HG03432 (cell line): ENCODE measurements at regions not wholly inside any gene's neighbourhood (a gene's known extent, or its start where the extent isn't known, plus 50 kb on each side); places are given as distances from the start of the nearest gene placed in this dataset.

Experiments
- ATAC-seq: cut with Tn5 transposase; IDR thresholded peaks from one replicate; pipeline ENCODE4 v1.9.1; 2021; ENCODE audit warnings: mild to moderate bottlenecking, moderate library complexity; ENCODE audit not compliant: unreplicated experiment

- ATAC-seq: no peak
Measured at GRCh38 chr10:36141856-36142560, 499.9 kb upstream of the FZD8 start.

DNA sequence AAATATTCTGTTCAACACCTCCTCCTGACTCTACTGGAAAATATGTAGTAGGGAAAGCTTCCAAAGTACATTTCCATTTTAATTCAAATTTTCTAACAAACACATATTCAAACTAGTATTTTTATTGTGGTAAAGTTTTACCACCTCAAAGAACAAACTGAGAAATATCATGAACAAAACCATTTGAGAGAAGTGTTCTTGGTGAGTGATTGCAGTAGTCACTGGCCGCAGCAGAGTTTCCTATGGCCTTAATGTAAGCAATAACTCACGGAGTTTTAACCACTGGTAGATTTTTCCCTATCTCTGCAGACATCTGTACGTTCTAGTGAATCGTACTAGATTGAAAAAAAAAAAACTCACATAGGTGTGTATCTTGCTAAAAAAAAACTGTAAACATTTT, 487.0 kb upstream of the FZD8 start:
- ATAC-seq: no peak

DNA sequence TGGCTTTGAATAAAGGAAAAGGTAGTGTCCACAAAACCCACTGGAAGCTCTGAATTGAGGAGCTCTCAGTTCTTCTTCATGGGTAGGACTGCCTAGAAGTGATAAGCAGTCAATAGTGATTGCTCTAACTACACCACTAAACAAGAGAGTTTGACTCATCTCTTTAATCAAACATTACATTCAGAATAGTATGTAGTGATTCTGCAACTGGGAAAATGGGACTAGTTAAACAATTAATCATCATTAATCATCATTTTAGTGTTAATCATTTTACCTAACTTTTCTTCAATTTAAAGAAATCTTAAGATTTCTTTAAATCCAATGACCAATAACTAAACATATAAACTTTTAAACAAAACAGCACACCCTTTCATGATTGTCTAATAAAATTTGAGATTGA, 484.0 kb upstream of the FZD8 start:
- no peak for ATAC-seq

GRCh38 chr10:36119455-36119854, 477.4 kb upstream of the FZD8 start:
- ATAC-seq: no peak

GRCh38 chr10:36118314-36118713, 476.2 kb upstream of the FZD8 start:
- ATAC-seq: no peak

DNA sequence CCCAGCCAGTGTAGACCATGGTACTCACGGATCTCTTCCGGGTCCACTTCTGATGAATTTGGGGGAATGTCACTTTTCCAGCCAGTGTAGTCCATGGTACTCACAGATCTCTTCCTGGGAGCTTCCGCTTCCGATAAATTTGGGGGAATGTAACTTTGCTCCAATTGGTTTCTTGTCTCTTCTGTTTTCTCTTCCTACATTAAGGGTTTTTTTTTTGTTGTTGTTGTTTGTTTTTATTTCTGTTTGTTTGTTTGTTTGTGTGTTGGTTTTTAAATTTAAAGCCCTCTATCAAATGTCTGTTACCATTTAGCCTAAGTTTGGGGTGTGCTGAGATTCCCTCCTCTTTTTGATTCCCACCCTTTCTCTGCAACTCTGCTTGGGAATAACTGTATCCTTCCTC, 475.8 kb upstream of the FZD8 start:
- ATAC-seq: no peak

DNA sequence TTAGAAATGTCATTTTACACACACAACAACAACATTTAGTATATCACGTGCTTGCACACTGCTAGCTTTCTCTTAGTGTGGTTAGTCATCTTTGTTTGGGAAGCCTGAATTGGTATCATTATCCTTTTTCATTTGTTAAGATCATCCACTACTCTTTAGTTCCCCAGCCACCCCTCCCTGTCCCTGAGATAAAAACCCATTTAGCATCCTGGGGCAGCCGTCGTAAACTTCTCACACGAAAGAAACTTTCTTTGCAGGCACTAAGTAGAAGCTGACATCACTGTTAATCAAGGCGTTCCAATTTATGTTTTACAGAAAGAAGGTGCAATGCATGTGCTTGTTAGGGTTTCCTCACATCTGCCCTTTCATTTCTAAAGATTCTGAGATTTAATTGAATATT, 475.1 kb upstream of the FZD8 start:
- ATAC-seq: no peak

DNA sequence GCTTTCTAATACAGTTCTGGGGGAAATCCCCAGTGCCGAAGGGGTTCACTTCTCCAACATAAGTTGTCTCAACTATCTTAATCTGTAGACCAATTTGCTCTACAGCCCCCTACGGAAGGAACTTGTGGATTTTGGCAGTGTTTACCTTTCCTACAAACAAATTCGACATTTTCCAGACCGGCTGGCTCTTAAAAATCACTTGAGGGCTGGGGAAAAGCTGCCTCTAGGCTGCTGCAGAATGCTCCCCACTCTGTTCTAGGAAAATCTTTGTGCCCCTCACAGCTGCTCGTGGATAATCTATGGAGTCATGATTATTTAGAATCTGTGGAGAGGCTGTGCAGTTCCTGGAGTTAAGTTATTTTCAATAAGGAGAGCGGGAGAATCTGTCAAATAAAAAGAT, 474.6 kb upstream of the FZD8 start:
- ATAC-seq: no peak

DNA sequence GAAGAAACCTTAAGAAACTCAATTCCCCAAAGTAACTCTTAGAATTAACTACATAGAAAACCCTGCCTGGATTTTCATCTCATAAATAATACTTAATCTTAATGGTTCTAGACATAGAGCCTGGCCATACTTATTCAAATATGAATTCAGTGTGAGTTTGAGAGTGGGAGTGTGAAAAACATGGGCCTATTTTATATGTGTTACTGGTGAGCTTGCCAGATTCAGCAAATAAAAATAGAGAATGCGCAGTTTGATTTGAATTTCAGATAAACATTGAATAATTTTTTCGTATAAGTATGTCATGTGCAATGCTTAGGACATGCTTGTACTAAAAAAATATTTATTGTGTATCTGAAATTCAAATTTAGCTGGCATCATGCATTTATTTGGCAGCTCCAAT, 473.9 kb upstream of the FZD8 start:
- ATAC-seq: no peak

DNA sequence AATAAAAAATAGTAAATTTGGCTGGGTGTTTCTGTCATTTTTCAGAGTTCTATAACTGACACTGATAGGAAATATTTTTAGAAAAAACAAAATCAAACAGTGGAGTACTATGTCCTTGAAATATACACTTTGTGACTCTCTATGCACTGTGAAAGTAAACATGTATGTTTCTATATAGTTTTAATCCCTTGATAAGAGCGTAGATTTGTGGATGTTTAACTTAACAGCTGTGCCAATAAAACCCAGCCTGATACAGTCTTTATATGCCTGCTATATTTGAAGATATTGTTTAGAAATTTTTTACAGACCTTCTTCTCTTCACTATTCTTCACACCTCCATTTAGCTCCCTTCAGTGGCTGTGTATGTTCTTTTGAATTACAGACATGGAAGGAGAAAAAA, 473.3 kb upstream of the FZD8 start:
- no peak for ATAC-seq

DNA sequence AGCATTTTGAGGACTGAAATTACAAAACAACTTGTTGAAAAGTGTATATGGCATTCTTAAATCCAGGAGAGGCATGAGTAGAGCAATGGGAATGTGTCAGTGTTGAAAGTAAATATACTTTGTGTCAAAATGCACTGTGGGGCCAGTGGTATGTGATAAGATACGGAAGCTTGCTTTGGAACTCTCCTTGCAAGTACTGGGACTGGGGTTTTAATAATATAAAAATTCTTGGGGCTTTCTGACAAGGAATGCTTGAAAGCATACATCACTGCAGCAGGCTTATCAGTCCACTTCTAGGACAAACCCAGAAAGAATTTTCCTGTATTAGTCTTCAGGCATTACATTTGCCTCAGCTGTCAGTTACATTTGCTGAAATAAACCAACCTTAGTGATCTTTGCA, 472.8 kb upstream of the FZD8 start:
- ATAC-seq: no peak

DNA sequence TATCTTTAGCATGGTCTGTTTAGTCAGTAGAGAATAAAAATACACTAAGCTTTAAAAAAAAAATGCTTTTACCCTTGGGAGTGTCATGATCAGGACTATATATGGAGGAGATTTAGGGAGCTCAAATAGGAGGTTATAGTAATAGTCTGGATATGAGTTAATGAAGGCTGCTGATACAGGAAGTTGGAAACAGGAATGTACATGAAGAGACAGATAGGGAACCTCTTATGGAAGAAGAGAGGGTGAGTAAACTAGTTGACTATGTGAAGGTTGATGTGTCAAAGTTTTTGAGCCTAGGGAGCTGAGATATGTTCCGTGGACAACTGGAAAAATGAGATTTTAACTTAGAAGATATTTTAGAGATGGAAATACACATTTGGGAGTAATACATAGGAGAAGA, 472.0 kb upstream of the FZD8 start:
- ATAC-seq: no peak

DNA sequence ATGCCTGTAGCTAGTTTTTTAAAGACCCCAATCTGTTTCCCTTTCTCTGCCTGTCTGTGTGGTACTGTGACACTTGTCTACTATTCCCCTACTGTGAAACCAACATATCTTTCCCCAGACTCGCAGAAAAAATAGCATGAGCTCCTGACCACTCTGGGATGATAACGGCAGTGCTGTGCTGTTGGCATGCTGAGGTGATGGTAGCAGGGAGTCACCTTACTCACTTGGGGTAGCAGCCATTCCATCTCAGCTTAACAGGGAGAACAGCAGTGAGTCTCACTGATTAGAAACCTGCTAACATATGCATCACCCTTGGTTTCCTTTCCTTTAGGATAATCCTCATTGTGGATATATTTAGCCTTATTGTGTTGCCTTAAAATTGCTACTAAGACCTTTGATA, 469.6 kb upstream of the FZD8 start:
- ATAC-seq: no peak

DNA sequence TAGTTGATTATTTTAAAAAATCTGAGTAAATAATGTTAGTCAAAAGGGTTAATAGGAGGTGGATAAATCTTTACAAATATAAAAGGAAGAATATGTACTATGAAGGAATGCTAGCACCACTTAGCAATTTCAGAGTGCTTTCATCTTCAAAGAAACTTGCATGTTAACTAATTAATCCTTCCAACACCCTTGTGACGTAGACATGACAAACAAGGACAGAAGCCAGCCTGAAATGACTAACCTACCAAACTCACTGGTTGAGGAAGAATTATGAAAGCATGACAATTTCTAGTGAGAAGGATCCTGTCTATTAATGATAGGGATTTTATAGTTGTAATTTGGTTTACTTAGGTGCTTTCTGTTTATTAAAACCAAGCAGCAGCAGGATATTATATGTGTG, 468.0 kb upstream of the FZD8 start:
- no peak for ATAC-seq

DNA sequence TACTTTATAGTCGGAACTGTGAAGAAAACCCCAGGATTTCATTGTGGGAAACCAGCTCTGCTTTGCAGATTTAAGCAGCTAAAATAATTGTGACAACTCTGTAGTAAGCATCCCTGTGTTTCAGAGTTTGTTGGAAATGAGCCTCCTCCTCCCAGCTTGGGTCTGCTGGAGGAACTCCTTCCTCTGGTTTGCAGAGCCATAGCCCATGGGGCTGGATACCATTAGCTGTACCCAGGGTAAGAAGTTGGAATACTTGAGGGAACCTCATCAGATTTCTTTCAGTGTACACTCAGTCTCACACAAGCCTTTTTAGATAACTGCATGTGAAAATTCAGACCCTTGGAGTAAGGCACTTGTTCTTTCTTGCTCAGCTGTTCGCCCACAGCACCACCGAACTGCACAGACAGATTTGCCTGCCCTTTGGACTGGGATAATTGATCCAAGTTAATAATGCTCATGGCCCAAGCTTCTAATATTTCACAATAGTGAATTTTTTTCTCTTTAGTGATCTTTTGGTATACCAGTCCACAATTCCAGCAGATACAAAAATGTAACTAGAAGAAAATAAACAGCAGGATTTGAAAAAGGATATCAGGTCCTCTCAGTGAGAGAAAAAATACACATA, 467.4 kb upstream of the FZD8 start:
- ATAC-seq: no peak

DNA sequence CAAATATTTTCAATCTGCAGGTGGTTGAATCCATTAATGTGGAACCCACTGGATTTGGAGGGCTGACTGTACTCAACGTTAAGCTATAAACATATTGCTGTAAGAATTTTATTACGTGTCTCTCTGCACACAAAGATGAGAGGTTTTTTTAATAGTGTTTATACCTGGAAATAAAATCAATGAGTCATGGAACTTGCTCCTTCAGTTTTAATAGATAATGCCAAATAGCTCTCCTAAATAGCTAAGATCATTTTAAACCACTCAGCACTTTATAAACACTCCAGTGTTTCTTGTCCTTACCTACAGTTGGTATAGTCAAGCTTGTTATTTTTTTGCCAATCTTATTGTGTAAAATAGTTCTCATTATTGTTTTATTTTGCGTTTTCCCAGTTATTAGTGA, 455.6 kb upstream of the FZD8 start:
- no peak for ATAC-seq

DNA sequence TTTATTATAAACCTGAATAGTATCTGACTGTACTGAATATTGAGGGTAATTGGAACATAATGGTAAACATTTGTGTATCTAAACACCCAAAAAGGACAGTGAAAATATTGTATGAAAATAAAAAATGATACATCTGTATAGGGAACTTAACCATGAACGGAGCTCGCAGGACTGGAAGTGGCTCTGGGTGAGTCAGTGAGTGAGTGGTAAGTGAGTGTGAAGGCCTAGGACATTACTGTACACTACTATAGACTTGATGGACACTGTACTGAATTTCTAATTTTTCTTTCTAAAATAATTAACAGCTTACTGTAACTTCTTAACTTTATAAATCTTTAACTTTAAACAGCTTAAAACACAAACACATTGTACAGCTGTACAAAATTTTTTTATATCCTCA, 454.5 kb upstream of the FZD8 start:
- ATAC-seq: no peak

GRCh38 chr10:36094096-36094495, 452.0 kb upstream of the FZD8 start:
- ATAC-seq: no peak

DNA sequence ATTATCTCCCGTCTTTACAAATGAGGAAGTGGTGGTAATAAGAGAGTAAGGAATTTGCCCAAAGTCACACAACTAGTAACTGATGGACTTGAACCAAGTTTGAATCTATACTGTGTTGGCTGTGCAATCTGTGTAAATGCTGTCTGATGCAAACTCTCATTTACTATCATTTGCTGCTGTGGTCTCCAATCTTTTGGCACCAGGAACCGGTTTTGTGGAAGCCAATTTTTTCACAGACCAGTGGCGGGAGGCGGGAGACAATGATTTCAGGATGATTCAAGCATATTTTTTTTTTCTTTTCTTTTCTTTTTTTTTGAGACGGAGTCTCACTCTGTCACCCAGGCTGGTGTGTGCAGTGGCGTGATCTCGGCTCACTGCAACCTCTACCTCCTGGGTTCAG, 450.0 kb upstream of the FZD8 start:
- ATAC-seq: no peak

- ATAC-seq: no peak
Measured at GRCh38 chr10:36091007-36091406, 448.9 kb upstream of the FZD8 start.

GRCh38 chr10:36089790-36090440, 447.8 kb upstream of the FZD8 start:
- ATAC-seq: no peak
